Fibroblast of mammary gland (primary cell): ENCODE measurements at regions not wholly inside any gene's neighbourhood (a gene's known extent, or its start where the extent isn't known, plus 50 kb on each side); places are given as distances from the start of the nearest gene placed in this dataset.

ENCODE experiments used
- DNase-seq: peaks from one replicate; pipeline ENCODE4 v3.0.0-alpha.2; 2010; ENCODE audit warnings: low read depth
- H3K4me3 ChIP-seq: 2 replicates; pipeline ENCODE4 v1.5.1; 2011; ENCODE audit warnings: low read depth, mild to moderate bottlenecking, low read length, moderate library complexity; ENCODE audit not compliant: control insufficient read depth
- CTCF ChIP-seq: conservative IDR thresholded peaks from 2 replicates; pipeline ENCODE4 v1.5.1; 2011; ENCODE audit warnings: low read depth, low read length, inconsistent platforms; ENCODE audit not compliant: control insufficient read depth, insufficient read depth

GRCh38 chr5:106521701-106522100 is 1149.0 kb downstream of the EFNA5 start:
- no peak for TF ChIP-seq CTCF
- DNase-seq: peak; percentile 26
- no peak overlapping the region for H3K4me3 ChIP-seq

GRCh38 chr5:106510321-106510720 is 1160.4 kb downstream of the EFNA5 start:
- TF ChIP-seq CTCF: no peak
- no peak overlapping the region for H3K4me3 ChIP-seq
- DNase-seq: no peak

GRCh38 chr5:106508894-106509293 is 1161.8 kb downstream of the EFNA5 start:
- TF ChIP-seq CTCF: no peak
- no peak for DNase-seq
- H3K4me3 ChIP-seq: no peak overlapping the region

- no peak for DNase-seq
- no peak overlapping the region for H3K4me3 ChIP-seq
- no peak for TF ChIP-seq CTCF
Observed at GRCh38 chr5:106493910-106494309, 1176.8 kb downstream of the EFNA5 start.

- no peak for DNase-seq
- no peak overlapping the region for H3K4me3 ChIP-seq
- no peak for TF ChIP-seq CTCF
Observed at GRCh38 chr5:106489004-106489403, 1181.7 kb downstream of the EFNA5 start.

- H3K4me3 ChIP-seq: no peak overlapping the region
- no peak for TF ChIP-seq CTCF
- DNase-seq: no peak
Observed at GRCh38 chr5:106488407-106488806, 1182.3 kb downstream of the EFNA5 start.

GRCh38 chr5:106481374-106481773 is 1189.4 kb downstream of the EFNA5 start:
- no peak for DNase-seq
- no peak for TF ChIP-seq CTCF
- no peak overlapping the region for H3K4me3 ChIP-seq
